ENCODE measurements at regions not wholly inside any gene's neighbourhood (a gene's known extent, or its start where the extent isn't known, plus 50 kb on each side); places are given as distances from the start of the nearest gene placed in this dataset.

- no peak for TF ChIP-seq CTCF (IDR thresholded peaks at IDR 0.05; ENCODE audit: low read depth, low read length, missing control alignments)
- no peak overlapping the region for H3K4me3 ChIP-seq (ENCODE audit: low read depth, low read length)
- no peak for DNase-seq (ENCODE audit: low read depth)
Measured at GRCh38 chr3:31053299-31053698, 158.8 kb upstream of the GADL1 start.

- no peak overlapping the region for H3K4me3 ChIP-seq (ENCODE audit: low read depth, low read length)
- no peak for DNase-seq (ENCODE audit: low read depth)
- no peak for TF ChIP-seq CTCF (IDR thresholded peaks at IDR 0.05; ENCODE audit: low read depth, low read length, missing control alignments)
Measured at GRCh38 chr3:31054032-31054431, 159.6 kb upstream of the GADL1 start.

GRCh38 chr3:31055757-31056156 lies 161.3 kb upstream of the GADL1 start:
- TF ChIP-seq CTCF (IDR thresholded peaks at IDR 0.05; ENCODE audit: low read depth, low read length, missing control alignments): no peak
- no peak overlapping the region for H3K4me3 ChIP-seq (ENCODE audit: low read depth, low read length)
- no peak for DNase-seq (ENCODE audit: low read depth)

- H3K4me3 ChIP-seq (ENCODE audit: low read depth, low read length): no peak overlapping the region
- no peak for TF ChIP-seq CTCF (IDR thresholded peaks at IDR 0.05; ENCODE audit: low read depth, low read length, missing control alignments)
- no peak for DNase-seq (ENCODE audit: low read depth)
Measured at GRCh38 chr3:31057891-31058290, 163.4 kb upstream of the GADL1 start.

- H3K4me3 ChIP-seq (ENCODE audit: low read depth, low read length): no peak overlapping the region
- no peak for DNase-seq (ENCODE audit: low read depth)
- no peak for TF ChIP-seq CTCF (IDR thresholded peaks at IDR 0.05; ENCODE audit: low read depth, low read length, missing control alignments)
Measured at GRCh38 chr3:31064021-31064420, 169.6 kb upstream of the GADL1 start.

GRCh38 chr3:31065765-31066164 lies 171.3 kb upstream of the GADL1 start:
- H3K4me3 ChIP-seq (ENCODE audit: low read depth, low read length): no peak overlapping the region
- TF ChIP-seq CTCF (IDR thresholded peaks at IDR 0.05; ENCODE audit: low read depth, low read length, missing control alignments): no peak
- DNase-seq (ENCODE audit: low read depth): no peak

- no peak for TF ChIP-seq CTCF (IDR thresholded peaks at IDR 0.05; ENCODE audit: low read depth, low read length, missing control alignments)
- DNase-seq (ENCODE audit: low read depth): no peak
Measured at GRCh38 chr3:31067004-31067403, 172.5 kb upstream of the GADL1 start.

More at GRCh38 chr3:31067004-31067403, 172.5 kb upstream of the GADL1 start:
- H3K4me3 ChIP-seq (ENCODE audit: low read depth, low read length): no peak overlapping the region

All from GM12864 (cell line).